H9 (cell line): ENCODE measurements at regions not wholly inside any gene's neighbourhood (a gene's known extent, or its start where the extent isn't known, plus 50 kb on each side); places are given as distances from the start of the nearest gene placed in this dataset.

Experiments
- DNase-seq: peaks from one replicate; pipeline ENCODE4 v3.0.0-alpha.2; 2017
- H2AFZ ChIP-seq: one replicate; pipeline ENCODE4 v1.6.1; 2013; ENCODE audit warnings: mild to moderate bottlenecking, low read length, control low read depth, moderate library complexity
- H2AK5ac ChIP-seq: 2 replicates; pipeline ENCODE4 v1.6.1; 2013; ENCODE audit warnings: low read length, control low read depth, mixed read lengths; ENCODE audit not compliant: insufficient read length
- H2BK120ac ChIP-seq: one replicate; pipeline ENCODE4 v1.6.1; 2013; ENCODE audit warnings: low read depth, mild to moderate bottlenecking, low read length, control low read depth, inconsistent platforms; ENCODE audit not compliant: poor library complexity, severe bottlenecking
- H2BK12ac ChIP-seq: 2 replicates; pipeline ENCODE4 v1.6.1; 2013; ENCODE audit warnings: low read length, control low read depth, mixed read lengths, low read depth; ENCODE audit not compliant: insufficient read length
- H2BK15ac ChIP-seq: 2 replicates; pipeline ENCODE4 v1.6.1; 2013; ENCODE audit warnings: low read depth, low read length, control low read depth
- H2BK20ac ChIP-seq: one replicate; pipeline ENCODE4 v1.6.1; 2013; ENCODE audit warnings: low read depth, mild to moderate bottlenecking, low read length, control low read depth, inconsistent platforms; ENCODE audit not compliant: poor library complexity, severe bottlenecking
- H2BK5ac ChIP-seq: 2 replicates; pipeline ENCODE4 v1.6.1; 2013; ENCODE audit warnings: low read length, control low read depth, mixed read lengths; ENCODE audit not compliant: insufficient read length
- H3K14ac ChIP-seq: 2 replicates; pipeline ENCODE4 v1.6.1; 2013; ENCODE audit warnings: low read length, control low read depth; ENCODE audit not compliant: insufficient read depth
- H3K18ac ChIP-seq: 2 replicates; pipeline ENCODE4 v1.6.1; 2013; ENCODE audit warnings: low read depth, mild to moderate bottlenecking, mixed read lengths, low read length, control low read depth; ENCODE audit not compliant: insufficient read length
- H3K23ac ChIP-seq: 2 replicates; pipeline ENCODE4 v1.6.1; 2013; ENCODE audit warnings: low read length, control low read depth, mixed read lengths, low read depth; ENCODE audit not compliant: insufficient read length
- H3K23me2 ChIP-seq: 2 replicates; pipeline ENCODE4 v1.6.1; 2013; ENCODE audit warnings: low read depth, mild to moderate bottlenecking, mixed read lengths, low read length, control low read depth; ENCODE audit not compliant: insufficient read length, poor library complexity, severe bottlenecking
- H3K27ac ChIP-seq: 2 replicates; pipeline ENCODE4 v1.5.1; 2013; ENCODE audit warnings: low read length, control low read depth, mixed read lengths, low read depth; ENCODE audit not compliant: insufficient read length
- H3K27me3 ChIP-seq: 2 replicates; pipeline ENCODE4 v1.6.1; 2013; ENCODE audit warnings: low read length, control low read depth, inconsistent platforms; ENCODE audit not compliant: insufficient read depth
- H3K4ac ChIP-seq: 2 replicates; pipeline ENCODE4 v1.6.1; 2013; ENCODE audit warnings: low read depth, mild to moderate bottlenecking, control low read depth, inconsistent platforms, low read length, moderate library complexity
- H3K4me1 ChIP-seq: 2 replicates; pipeline ENCODE4 v1.6.1; 2013; ENCODE audit warnings: low read length, control low read depth, inconsistent platforms; ENCODE audit not compliant: insufficient read depth
- H3K4me2 ChIP-seq: 2 replicates; pipeline ENCODE4 v1.6.1; 2013; ENCODE audit warnings: low read length, control low read depth, mixed read lengths; ENCODE audit not compliant: insufficient read length, insufficient read depth
- H3K56ac ChIP-seq: 2 replicates; pipeline ENCODE4 v1.6.1; 2013; ENCODE audit warnings: low read depth, mild to moderate bottlenecking, mixed read lengths, low read length, control low read depth; ENCODE audit not compliant: insufficient read length
- H3K79me1 ChIP-seq: 2 replicates; pipeline ENCODE4 v1.6.1; 2013; ENCODE audit warnings: low read depth, mild to moderate bottlenecking, moderate library complexity, low read length, control low read depth, inconsistent platforms; ENCODE audit not compliant: insufficient read depth, poor library complexity, severe bottlenecking
- H3K79me2 ChIP-seq: 2 replicates; pipeline ENCODE4 v1.6.1; 2013; ENCODE audit warnings: low read length, control low read depth, inconsistent platforms; ENCODE audit not compliant: insufficient read depth
- H3K9ac ChIP-seq: 2 replicates; pipeline ENCODE4 v1.6.1; 2013; ENCODE audit warnings: low read length, control low read depth, mixed read lengths; ENCODE audit not compliant: insufficient read length; ENCODE audit errors: extremely low read depth
- H3K9me3 ChIP-seq: one replicate; pipeline ENCODE4 v1.6.1; 2013; ENCODE audit warnings: low read depth, low read length, inconsistent platforms; ENCODE audit not compliant: control insufficient read depth
- H3T11ph ChIP-seq: one replicate; pipeline ENCODE4 v1.6.1; 2013; ENCODE audit warnings: mild to moderate bottlenecking, low read length, control low read depth, inconsistent platforms
- H4K20me1 ChIP-seq: one replicate; pipeline ENCODE4 v1.6.1; 2013; ENCODE audit not compliant: control insufficient read depth, insufficient read length, insufficient read depth
- H4K5ac ChIP-seq: 2 replicates; pipeline ENCODE4 v1.6.1; 2013; ENCODE audit warnings: low read depth, mild to moderate bottlenecking, mixed read lengths, low read length, control low read depth; ENCODE audit not compliant: insufficient read length
- H4K8ac ChIP-seq: replicated peaks from 2 replicates; pipeline ENCODE4 v1.6.1; 2013; ENCODE audit warnings: low read length, control low read depth, mixed read lengths, low read depth; ENCODE audit not compliant: insufficient read length
- H4K91ac ChIP-seq: 2 replicates; pipeline ENCODE4 v1.6.1; 2013; ENCODE audit warnings: low read depth, mild to moderate bottlenecking, moderate library complexity, mixed read lengths, low read length, control low read depth; ENCODE audit not compliant: insufficient read length
- H3K27ac Mint-ChIP-seq, 3 experiments: 2 replicates in 2 of 3; 3 replicates in 1 of 3; pipeline ENCODE4 v1.8.0; 2020 to 2021; ENCODE audit warnings: mixed read lengths in 3 of 3, mild to moderate bottlenecking in 1 of 3, moderate library complexity in 1 of 3
- H3K27me3 Mint-ChIP-seq: 2 replicates; pipeline ENCODE4 v1.8.0; 2021; ENCODE audit warnings: low read depth, mild to moderate bottlenecking, moderate library complexity, mixed read lengths
- H3K36me3 Mint-ChIP-seq, 3 experiments: 2 replicates in 2 of 3; 3 replicates in 1 of 3; pipeline ENCODE4 v1.8.0; 2020 to 2021; ENCODE audit warnings: low read depth in 3 of 3, mixed read lengths in 3 of 3; ENCODE audit not compliant: insufficient read depth in 1 of 3
- H3K4me1 Mint-ChIP-seq, 2 experiments: 2 replicates each; pipeline ENCODE4 v1.8.0; 2020; ENCODE audit warnings: mixed read lengths in 2 of 2
- H3K4me3 Mint-ChIP-seq, 2 experiments: 2 replicates in 1 of 2; 3 replicates in 1 of 2; pipeline ENCODE4 v1.8.0; 2020 to 2021; ENCODE audit warnings: mild to moderate bottlenecking in 2 of 2, mixed read lengths in 2 of 2, moderate library complexity in 1 of 2
- H3K9me3 Mint-ChIP-seq, 2 experiments: 2 replicates in 1 of 2; 3 replicates in 1 of 2; pipeline ENCODE4 v1.8.0; 2020; ENCODE audit warnings: mild to moderate bottlenecking in 2 of 2, mixed read lengths in 2 of 2, moderate library complexity in 1 of 2
- CTCF ChIP-seq: fragments of 200-600 bp; sonication (generic); conservative IDR thresholded peaks from 3 replicates; pipeline ENCODE4 v1.8.0; 2021; ENCODE audit warnings: antibody characterized with exemption, mild to moderate bottlenecking
- WGBS: extraction: QIAGEN DNeasy Blood & Tissue Kit; methylation state at CpG from one replicate; pipeline ENCODE4 v1.1.7; 2013; ENCODE audit warnings: missing lambda C conversion rate, low lambda C conversion rate, mixed read lengths; ENCODE audit not compliant: insufficient read length; ENCODE audit errors: extremely low coverage; 5-methylcytosine and 5-hydroxymethylcytosine counted together

GRCh38 chr4:79650217-79650616 lies 242.2 kb upstream of the GK2 start:
- no peak overlapping the region for H4K91ac ChIP-seq
- H3K27ac ChIP-seq = no peak overlapping the region
- peaks cover 15% of the 10 kb centered on the region; the same call in 1 of the 2 replicates for H3K4me1 ChIP-seq
- H3T11ph ChIP-seq = no peak overlapping the region
- H4K20me1 ChIP-seq = no peaks in the 10 kb centered on the region
- no peak overlapping the region for H4K5ac ChIP-seq
- H3K9me3 ChIP-seq = no peaks in the 10 kb centered on the region
- Mint-ChIP-seq H3K27me3 (no peaks in the 10 kb centered on the region), H3K4me3 (no peak overlapping the region), H3K4me1 (peaks cover 38 to 49% of the 10 kb centered on the region in 2 experiments), H3K36me3 (no peaks in the 10 kb centered on the region), H3K27ac (peak overlapping the region in 1 of 3 experiments; percentile 99; a peak in 2 of 7 replicates), H3K9me3 (no peaks in the 10 kb centered on the region)
- H3K27me3 ChIP-seq = no peaks in the 10 kb centered on the region
- no peak overlapping the region for H4K8ac ChIP-seq
- no peak overlapping the region for H3K14ac ChIP-seq
- peak overlapping the region; percentile 60 for H2BK20ac ChIP-seq
- no peak overlapping the region for H3K56ac ChIP-seq
- no peak overlapping the region for H3K9ac ChIP-seq
- H3K4ac ChIP-seq = no peak overlapping the region
- H2BK120ac ChIP-seq = no peak overlapping the region
- no peak overlapping the region for H3K18ac ChIP-seq
- no peaks in the 10 kb centered on the region for H3K79me2 ChIP-seq
- H3K4me2 ChIP-seq = no peak overlapping the region
- no peak overlapping the region for H2BK5ac ChIP-seq
- no peak for TF ChIP-seq CTCF
- H2AK5ac ChIP-seq = no peak overlapping the region
- no peak for DNase-seq
- H2AFZ ChIP-seq = no peak overlapping the region
- H3K79me1 ChIP-seq = no peaks in the 10 kb centered on the region
- no peak overlapping the region for H2BK15ac ChIP-seq
- H2BK12ac ChIP-seq = no peak overlapping the region
- no peaks in the 10 kb centered on the region for H3K23me2 ChIP-seq
- no peak overlapping the region for H3K23ac ChIP-seq
- no CpG with 5 or more reads among the region's 2 CpGs for WGBS
